HG03060 (cell line): ENCODE measurements at regions not wholly inside any gene's neighbourhood (a gene's known extent, or its start where the extent isn't known, plus 50 kb on each side); places are given as distances from the start of the nearest gene placed in this dataset.
"Not testable (repeated sequence)": the region's sequence is repeated elsewhere in the genome, so short reads cannot be mapped to it uniquely, and the experiment has no call there.

Experiments
- ATAC-seq: cut with Tn5 transposase; IDR thresholded peaks from one replicate; pipeline ENCODE4 v1.9.1; 2021; ENCODE audit warnings: low read depth, moderate number of reproducible peaks; ENCODE audit not compliant: unreplicated experiment

DNA sequence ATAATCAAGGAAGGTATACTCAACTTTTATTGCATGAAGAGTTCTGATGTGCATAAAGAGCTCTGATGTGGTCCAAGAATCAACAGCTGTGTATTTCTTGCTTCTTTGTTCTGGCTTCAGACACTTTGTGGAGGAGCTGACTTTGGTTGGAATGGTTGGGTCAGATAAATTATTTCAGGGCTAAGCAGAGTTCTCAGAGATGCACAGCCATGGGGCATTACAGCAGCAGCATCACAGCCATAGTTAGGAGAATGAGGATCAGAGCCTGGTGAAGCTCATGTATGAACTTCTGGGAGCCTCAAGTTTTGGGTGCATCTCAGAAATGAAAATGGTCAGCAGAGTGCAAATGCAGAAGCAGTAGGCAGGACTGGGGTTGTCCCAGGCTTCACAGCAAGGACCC, 267.4 kb upstream of the RUNX1 start:
- ATAC-seq = no peak

DNA sequence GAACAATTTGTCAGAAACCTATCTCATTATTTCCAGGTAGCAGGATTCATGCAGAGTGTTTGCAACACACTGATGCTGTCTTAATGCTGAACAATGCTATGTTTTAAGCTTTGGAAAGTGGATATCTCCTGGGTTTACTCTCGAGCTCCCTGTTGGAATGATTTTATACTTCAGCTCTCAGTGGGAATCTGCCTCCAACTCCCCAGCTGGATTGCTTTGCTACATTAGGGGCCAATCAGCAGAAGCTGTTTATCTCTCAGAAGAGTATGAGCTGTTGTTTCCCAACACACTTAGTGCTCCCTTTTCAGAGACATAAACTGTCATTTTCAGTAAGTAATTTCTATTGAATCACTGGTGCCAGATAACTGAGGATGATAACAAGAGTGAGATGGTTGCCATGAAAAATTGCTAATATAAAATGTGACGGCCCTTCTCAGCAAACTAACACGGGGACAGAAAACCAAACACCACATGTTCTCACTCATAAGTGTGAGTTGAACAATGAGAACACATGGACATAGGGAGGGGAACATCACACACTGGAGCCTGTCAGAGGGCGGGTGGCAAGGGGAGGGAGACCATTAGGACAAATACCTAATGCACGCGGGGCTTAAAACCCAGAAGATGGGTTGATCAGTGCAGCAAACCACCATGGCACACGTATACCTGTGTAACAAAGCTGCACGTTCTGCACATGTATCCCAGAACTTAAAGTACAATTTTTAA, 265.9 kb upstream of the RUNX1 start:
- no peak for ATAC-seq

DNA sequence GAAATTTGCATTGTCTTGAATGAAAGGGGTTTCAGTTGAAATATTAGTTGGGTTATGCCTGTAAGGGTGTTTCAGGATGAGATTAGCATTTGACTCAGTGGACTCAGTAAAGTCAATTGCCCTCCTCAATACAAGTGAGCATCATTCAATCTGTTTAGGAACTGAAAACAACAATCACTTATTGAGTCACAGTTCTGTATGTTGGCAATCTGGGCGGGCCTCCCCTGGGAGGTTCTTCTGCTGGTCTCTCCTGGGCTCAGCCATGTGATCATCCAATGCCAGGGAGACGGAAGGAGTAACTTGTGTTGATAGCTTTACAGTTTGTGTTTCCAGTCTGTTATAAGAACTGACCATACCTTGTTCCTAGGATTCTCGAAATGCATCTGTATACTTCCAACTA, 262.9 kb upstream of the RUNX1 start:
- no peak for ATAC-seq

DNA sequence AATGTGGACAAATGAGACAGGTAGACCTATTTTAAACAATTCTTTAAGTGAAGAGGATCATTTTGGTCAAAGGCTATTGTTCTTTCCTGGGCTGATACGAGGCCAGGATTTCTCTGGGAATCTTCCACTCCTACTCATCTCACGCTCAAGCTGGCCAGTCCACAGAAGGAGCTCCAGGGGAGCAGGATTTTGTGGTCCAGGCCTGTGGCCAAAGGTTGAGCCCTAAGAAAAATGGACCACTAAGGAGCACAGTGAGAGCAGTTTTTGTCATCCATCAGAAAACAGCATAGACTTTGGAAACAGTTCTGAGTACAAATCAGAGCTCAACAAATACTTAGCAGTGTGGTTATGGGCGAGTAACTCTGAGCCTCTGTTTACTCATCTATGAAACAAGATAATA, 260.2 kb upstream of the RUNX1 start:
- ATAC-seq = no peak

DNA sequence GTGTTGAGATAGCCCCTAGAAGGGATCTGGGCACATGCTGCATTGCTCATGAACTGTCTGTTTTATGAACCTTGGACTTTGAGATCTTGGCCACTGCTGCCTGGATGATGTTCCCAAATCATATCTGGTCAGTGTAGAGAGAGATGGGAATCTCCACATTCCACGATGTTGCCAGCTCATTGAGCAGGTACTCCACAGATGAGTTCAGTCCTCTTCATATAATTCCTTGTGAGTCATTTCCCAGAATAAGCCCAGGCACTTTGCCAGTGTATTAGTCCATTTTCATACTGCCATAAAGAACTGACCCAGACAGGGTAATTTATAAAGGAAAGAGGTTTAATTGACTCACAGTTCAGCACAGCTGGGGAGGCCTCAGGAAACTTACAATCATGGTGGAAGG, 254.0 kb upstream of the RUNX1 start:
- no peak for ATAC-seq

DNA sequence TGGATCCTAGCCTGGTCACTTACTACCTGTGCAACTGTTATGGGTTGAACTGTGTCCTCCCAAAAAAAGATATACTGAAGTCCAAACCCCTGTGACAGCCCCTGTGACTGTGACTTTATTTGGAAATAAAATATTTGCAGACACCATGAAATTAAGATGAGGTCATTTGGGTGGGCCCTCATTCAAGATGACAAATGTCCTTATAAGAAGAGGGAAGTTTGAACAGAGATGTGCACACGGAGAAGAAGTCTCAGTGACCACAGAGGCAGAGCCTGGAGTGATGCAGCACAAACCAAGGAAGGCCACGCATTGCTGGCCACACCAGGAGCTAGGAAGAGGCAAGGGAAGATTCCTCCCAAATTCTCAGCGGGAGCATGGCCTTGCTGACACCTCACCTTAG, 249.7 kb upstream of the RUNX1 start:
- no peak for ATAC-seq

DNA sequence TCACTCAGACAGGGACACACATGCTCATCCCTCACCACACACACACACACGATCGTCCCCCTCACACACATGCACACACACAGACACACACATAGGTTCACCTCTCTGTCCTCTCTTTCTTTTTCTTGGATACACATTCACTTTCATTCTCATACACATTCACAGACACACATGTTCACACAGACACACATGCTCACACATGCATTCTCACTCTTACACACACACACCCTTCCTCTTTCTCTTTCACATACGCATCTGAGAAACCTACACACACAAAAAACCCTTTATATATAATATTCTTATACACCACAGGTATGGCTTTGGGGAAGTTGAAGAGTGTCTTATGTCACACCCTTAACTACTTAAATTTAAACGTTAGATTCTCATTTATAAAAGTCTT, 248.6 kb upstream of the RUNX1 start:
- ATAC-seq = no peak

DNA sequence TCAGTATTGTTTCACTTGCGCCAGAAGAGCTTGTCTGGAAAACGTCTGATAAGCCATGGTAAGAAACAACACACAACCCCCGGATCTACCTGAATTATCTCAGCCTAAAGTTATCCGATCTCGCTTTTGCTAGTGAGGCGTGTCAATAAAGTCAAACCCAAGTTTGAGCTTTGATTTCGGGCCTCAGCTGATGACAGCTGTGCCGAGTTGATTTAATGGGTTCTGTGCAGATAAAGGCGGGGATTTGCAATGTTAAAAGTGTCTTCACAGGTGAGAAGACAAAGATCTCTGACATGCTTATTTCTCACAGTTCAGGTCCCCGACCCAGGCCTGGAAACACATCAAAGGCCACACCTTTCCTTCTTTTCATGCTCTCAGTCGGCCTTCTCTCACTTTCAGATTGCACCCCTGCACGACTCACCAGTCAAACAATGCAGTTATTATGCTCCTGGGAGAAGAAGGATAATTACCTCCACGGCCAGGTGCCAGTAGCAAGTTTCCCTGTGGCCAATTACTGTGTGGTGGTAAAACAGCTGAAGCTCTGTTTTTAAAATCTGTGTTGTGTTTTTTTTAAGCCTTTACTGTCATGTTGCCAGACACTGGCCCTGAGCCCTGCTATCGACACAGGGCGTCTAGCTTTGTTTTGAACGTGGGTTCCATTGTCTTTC, 245.3 kb upstream of the RUNX1 start:
- no peak for ATAC-seq

DNA sequence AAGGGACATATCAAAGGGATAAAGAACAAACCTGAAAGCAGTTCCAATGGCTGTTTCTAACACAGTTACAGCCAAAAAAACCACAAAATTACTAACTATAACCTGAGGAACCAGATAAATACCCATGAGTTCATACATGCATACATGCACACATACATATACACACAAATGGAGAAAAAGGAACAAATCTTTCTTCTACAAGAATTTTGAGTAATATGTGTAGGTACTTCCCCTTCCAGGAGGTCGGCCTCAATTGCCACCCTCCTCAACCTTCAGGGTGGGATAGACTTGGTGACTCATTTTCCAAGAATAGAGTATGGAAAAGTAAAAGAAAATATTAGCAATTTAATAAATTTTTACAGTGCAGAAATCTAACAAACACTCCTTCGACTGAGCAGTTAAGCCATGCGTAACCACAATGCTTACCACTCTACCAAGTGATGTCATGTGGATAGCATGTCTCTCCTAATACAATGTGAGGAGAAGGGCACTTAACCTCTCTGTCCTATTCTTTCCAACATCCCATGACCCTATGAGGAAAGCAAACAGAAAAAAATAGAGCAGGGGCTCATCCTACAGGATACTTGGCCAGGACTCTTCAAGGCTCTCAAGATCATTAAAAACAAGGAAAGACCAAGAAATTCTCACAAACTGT, 243.0 kb upstream of the RUNX1 start:
- ATAC-seq = no peak

DNA sequence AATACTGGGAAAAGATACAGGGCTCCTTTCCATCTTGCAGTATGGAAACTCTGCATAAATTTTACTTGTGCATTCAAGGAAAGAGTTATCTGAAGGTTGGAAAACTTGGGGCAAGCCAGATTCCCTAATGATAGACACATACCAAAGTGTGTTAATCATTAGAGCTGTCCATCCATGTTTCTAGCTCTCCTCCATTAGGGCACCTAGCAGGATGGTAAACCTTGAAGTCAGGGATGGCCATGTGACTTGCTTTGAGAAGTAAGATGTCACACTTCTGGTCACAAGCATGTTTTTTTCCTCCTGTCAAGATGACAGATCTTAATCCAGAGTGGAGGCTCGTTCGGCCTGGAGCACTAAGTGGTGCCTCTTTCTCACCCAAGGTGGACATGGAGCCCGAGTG, 241.9 kb upstream of the RUNX1 start:
- ATAC-seq = no peak

DNA sequence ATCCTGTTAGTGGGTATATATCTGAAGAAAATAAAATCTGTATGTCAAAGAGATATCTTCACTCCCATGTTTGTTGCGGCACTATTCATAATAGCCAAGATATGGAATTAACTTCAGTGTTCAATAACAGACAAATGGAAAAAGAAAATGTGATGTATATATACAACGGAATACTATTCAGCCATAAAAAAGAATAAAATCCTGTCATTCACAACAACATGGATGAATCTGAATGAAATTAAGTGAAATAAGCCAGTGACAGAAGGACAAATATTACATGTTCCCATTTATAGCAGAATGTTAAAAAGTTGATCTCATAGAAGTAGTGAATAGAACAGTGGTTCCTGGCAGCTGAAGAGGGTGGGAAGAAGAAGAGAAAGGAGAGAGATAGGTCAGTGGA, 239.1 kb upstream of the RUNX1 start:
- ATAC-seq = no peak

DNA sequence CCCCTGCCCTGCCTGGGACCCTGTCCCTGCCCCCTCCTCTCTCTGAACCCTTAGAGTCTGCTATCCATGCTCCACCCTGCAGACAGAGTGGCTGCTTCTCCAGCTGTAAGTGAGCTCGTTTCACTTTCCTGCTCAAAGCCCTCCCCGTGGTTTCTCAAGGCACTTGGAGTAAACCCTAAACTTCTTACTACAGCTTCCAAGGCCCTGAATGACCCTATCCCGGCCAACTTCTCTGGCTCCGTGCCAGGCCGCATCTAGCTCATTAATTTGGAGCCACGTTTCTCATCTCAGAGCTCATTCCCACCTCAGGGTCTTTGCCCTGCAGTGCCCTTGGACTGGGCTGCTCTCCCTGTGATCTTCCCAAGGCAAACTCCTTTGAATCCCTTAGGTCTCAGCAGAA, 235.1 kb upstream of the RUNX1 start:
- ATAC-seq = no peak

DNA sequence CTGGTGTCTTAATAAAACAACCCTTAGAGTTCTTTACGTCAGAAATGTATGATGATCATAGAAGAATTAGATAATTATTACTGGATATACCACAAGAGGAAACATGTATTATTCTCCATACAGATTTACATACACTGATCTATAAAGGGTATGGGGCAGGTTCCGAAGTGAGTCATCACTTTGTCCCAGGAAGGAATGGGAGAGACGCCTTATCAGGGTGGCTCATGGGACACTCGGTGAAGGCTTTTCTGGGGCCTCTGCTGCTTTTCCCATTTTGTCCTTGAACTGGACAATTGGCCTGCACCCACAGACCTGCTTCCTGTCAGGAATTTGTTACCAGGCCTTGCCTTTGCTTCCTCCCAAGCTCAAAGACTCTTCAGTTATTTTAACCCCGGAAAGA, 233.8 kb upstream of the RUNX1 start:
- no peak for ATAC-seq

DNA sequence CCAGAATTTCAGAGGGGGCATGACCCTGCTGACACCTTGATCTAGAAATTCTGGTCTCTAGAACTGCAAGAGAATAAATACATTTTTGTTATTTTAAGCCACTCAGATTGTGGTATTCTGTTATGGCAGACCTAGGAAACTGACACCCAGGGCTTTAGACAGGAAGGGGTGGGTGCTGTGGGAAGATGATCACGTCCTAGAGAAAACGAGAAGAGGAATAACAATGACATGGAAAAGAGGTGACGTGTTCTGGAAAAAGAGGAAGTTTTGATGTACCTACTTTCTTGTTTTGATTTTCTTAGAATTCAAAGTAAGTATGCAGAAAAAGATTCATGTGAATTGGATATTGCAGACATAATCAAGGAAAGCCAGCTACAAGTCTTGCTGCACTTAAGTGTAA, 232.9 kb upstream of the RUNX1 start:
- no peak for ATAC-seq

DNA sequence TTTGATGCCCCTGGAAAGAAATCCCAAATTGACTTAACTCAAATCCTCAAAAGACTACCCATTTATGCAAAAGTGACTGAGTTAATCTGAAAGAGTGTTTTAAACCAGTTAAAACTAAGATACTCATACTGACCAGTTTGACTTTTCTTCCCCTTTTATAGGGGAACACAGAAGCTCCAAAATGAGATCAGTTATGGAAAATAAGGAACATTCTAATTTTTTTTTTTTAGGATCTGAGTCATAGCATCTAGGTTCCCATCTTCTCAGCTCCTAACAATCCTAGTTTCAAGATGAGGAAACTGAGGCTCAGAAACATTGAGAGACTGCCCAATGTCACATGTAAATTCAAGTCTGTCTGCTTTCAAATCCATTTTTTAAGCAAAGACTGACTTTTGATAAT, 231.1 kb upstream of the RUNX1 start:
- ATAC-seq = no peak

DNA sequence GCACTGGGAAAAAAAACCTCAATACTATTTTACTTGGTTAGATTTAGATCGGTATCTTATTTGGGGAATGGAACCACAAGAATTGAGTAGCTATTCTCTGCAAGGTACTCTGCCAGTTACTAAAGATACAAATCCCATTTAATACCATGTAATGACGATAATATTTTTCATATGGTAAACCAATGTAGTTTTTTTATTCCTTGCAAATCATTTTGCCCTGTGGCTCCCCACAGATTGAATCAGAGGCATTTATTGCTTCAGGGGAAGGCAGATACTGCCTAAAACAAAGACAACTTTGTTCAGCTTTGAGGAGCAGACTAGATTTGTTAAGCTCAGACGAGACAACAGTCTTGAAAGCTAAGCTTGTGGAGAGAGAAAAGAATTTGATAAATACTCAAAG, 226.7 kb upstream of the RUNX1 start:
- ATAC-seq = no peak

DNA sequence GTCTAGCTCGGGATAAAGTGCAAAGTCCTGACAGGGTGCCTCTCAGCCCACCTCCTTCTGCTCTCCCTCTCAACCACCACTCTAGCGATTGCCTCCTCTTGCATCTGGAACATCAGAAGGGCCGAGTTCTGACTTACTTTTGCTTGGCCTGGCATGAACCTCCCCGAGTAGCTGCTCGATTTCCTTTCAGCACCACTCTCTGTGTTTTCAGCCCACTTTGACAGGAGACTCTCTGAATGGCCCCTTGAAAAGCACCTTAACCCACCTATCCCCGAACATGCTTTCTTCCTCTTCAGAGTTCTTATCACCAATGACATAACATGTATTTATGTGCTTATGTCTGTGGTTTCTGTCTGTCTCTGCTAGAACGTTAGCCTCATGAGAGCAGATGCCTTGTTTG, 225.8 kb upstream of the RUNX1 start:
- no peak for ATAC-seq

DNA sequence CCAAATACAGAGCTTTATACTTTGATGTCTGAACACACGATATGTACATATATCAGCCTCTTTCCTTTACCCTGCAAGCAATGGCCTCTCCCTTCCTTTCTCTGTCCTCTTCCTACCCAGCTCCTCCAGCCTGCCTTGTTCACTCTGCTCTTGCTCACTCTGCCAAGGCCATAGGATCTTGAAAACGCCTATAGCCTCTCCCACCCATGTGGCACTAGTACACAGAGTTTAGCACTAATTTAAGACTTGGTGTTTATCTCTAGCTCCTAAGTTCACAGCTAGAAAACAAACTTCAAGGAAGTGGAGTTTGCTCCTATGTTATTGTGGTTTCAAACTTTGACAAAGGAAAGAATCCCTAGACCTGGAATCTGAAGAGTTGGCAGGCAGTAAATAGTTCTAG, 225.0 kb upstream of the RUNX1 start:
- ATAC-seq = no peak

DNA sequence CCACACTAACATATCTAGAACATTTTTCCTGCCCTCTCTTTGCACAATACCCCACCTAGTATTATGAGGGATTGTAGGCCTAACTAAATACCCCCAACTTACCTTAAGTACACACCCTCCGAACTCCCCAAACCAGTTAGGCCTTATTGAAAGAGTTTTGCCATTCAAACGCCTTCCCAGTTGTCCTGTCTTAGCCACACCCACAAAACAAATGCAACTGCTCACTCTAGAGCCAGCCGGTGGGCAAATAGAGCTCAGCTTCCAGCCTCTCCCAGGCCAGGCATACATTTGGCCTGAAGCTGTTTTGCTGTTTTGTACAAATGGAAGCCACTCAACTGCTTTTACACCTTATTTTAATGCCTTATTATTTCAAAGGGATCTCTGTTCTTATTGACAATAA, 224.2 kb upstream of the RUNX1 start:
- no peak for ATAC-seq

DNA sequence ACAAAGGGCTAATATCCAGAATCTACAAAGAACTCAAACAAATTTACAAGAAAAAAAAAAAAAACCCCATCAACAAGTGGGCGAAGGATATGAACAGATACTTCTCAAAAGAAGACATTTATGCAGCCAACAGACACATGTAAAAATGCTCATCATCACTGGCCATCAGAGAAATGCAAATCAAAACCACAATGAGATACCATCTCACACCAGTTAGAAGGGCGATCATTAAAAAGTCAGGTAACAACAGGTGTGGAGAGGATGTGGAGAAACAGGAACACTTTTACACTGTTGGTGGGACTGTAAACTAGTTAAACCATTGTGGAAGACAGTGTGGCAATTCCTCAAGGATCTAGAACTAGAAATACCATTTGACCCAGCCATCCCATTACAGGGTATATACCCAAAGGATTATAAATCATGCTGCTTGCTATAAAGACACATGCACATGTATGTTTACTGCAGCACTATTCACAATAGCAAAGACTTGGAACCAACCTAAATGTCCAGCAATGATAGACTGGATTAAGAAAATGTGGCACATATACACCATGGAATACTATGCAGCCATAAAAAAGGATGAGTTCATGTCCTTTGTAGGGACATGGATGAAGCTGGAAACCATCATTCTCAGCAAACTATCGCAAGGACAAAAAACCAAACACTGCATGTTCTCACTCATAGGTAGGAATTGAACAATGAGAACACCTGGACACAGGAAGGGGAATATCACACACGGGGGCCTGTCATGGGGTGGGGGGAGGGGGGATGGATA, 222.4 kb upstream of the RUNX1 start:
- ATAC-seq = not testable (repeated sequence)

DNA sequence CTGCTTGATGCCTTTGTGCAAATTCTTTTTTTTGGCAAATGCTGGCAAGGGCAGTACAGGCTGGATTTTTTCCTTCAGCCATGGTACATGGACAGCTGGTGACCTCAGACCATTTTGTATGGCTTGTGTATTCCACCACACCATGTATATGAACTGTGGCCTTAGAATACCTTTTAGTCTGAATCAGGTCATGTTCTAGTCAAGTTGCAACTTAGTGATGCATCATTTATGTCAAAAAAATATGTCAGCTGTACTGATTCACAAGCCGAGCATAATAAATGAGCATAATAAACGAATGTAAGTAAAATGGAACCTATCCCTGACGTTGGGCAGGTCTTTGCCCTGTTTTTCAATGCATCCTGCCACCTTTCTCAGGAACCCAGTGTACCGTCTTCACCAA, 219.7 kb upstream of the RUNX1 start:
- no peak for ATAC-seq
